B cell (primary cell): ENCODE measurements at regions not wholly inside any gene's neighbourhood (a gene's known extent, or its start where the extent isn't known, plus 50 kb on each side); places are given as distances from the start of the nearest gene placed in this dataset.
A peak's percentile ranks its signal among the peaks of the same experiment; 100 is the strongest.
"Not testable (repeated sequence)": the region's sequence is repeated elsewhere in the genome, so short reads cannot be mapped to it uniquely, and the experiment has no call there.

Experiments used
- ATAC-seq: fragments of 200-7000 bp; cut with Tn5 transposase; one replicate; pipeline ENCODE4 v1.10.0; 2021; ENCODE audit warnings: low read depth, mild to moderate bottlenecking, moderate number of reproducible peaks, moderate library complexity
- CTCF ChIA-PET: fragments of 350-600 bp; sonication (Branson Sonifier 250); formaldehyde crosslinking; loops from one replicate; lab custom pipeline; 2021; ENCODE audit warnings: antibody characterized with exemption, inconsistent platforms; lab: Charles Lee
- POLR2A ChIA-PET: fragments of 350-600 bp; sonication (Branson Sonifier 250); formaldehyde crosslinking; loops from one replicate; lab custom pipeline; 2021; ENCODE audit warnings: antibody characterized with exemption; lab: Charles Lee
- DNase-seq: peaks from one replicate; pipeline ENCODE4 v3.0.0; 2013
- H2AFZ ChIP-seq: 2 replicates; pipeline ENCODE4 v1.6.1; 2012; ENCODE audit warnings: mild to moderate bottlenecking, low read depth, low read length; ENCODE audit not compliant: insufficient read depth, poor library complexity, severe bottlenecking
- H3K27ac ChIP-seq, 2 donors: 1 replicate in 1 of 2; 2 replicates in 1 of 2; pipeline ENCODE4 v1.5.1; 2012 to 2013; ENCODE audit warnings: low read length in 2 of 2, mild to moderate bottlenecking in 2 of 2, moderate library complexity in 1 of 2
- H3K27me3 ChIP-seq, 4 experiments: fragments of 200-600 bp in 1 of 4; sonication (generic) in 1 of 4; replicated peaks in 1 of 4; 1 replicate in 2 of 4; 2 replicates in 2 of 4; pipeline versions ENCODE4 v1.6.1 to v1.7.0; 2013 to 2016; ENCODE audit warnings: low read length in 3 of 4, mild to moderate bottlenecking in 2 of 4, mixed read lengths in 1 of 4, moderate library complexity in 1 of 4; ENCODE audit not compliant: insufficient read depth in 4 of 4, control insufficient read depth in 3 of 4; ENCODE audit errors: control extremely low read depth in 1 of 4
- H3K36me3 ChIP-seq, 2 experiments: replicated peaks in 1 of 2; 1 replicate in 1 of 2; 2 replicates in 1 of 2; pipeline versions ENCODE4 v1.6.1 to v1.7.1; 2013; ENCODE audit warnings: low read length in 1 of 2; ENCODE audit not compliant: insufficient read depth in 2 of 2, control insufficient read depth in 1 of 2; ENCODE audit errors: control extremely low read depth in 1 of 2, extremely low read depth in 1 of 2
- H3K4me1 ChIP-seq, 2 donors: fragments of 200-600 bp in 1 of 2; sonication (generic) in 1 of 2; 1 replicate in 1 of 2; 2 replicates in 1 of 2; pipeline versions ENCODE4 v1.5.1 to v1.6.1; 2013 to 2017; ENCODE audit warnings: low read length in 2 of 2; ENCODE audit not compliant: control insufficient read depth in 2 of 2, insufficient read depth in 2 of 2
- H3K4me2 ChIP-seq: replicated peaks from 2 replicates; pipeline ENCODE3; 2012; ENCODE audit warnings: mild to moderate bottlenecking, low read depth, low read length; ENCODE audit not compliant: poor library complexity, severe bottlenecking
- H3K4me3 ChIP-seq, 5 experiments: fragments of 200-600 bp in 1 of 5; sonication (generic) in 1 of 5; 1 replicate in 3 of 5; 2 replicates in 2 of 5; pipeline versions ENCODE4 v1.5.1 to v1.7.0; 2011 to 2016; ENCODE audit warnings: low read length in 4 of 5, mild to moderate bottlenecking in 4 of 5, low read depth in 2 of 5, control low read depth in 1 of 5, moderate library complexity in 1 of 5; ENCODE audit not compliant: insufficient read depth in 1 of 5; ENCODE audit errors: control extremely low read depth in 1 of 5, extremely low read depth in 1 of 5
- H3K79me2 ChIP-seq: fragments of 200-600 bp; sonication (generic); one replicate; pipeline ENCODE4 v1.6.0; 2016; ENCODE audit warnings: low read length; ENCODE audit not compliant: control insufficient read depth, insufficient read depth
- H3K9ac ChIP-seq: fragments of 200-600 bp; sonication (generic); 2 replicates; pipeline ENCODE4 v1.6.1; 2017; ENCODE audit warnings: mild to moderate bottlenecking, low read length, moderate library complexity
- H3K9me3 ChIP-seq, 3 donors: one replicate each; pipeline versions ENCODE4 v1.6.1 to v1.7.1; 2013; ENCODE audit warnings: low read length in 2 of 3; ENCODE audit not compliant: control insufficient read depth in 2 of 3, insufficient read depth in 1 of 3; ENCODE audit errors: control extremely low read depth in 1 of 3
- H4K20me1 ChIP-seq: 2 replicates; pipeline ENCODE4 v1.6.0; 2012; ENCODE audit warnings: mild to moderate bottlenecking, low read length; ENCODE audit not compliant: insufficient read depth, control insufficient read depth, poor library complexity, severe bottlenecking
- H3K27ac Mint-ChIP-seq: one replicate; pipeline ENCODE4 v1.8.0; 2021; ENCODE audit warnings: mixed read lengths
- H3K27me3 Mint-ChIP-seq: one replicate; pipeline ENCODE4 v1.8.0; 2021; ENCODE audit warnings: mixed read lengths
- H3K4me1 Mint-ChIP-seq: one replicate; pipeline ENCODE4 v1.8.0; 2021; ENCODE audit warnings: mixed read lengths
- H3K4me3 Mint-ChIP-seq: one replicate; pipeline ENCODE4 v1.8.0; 2021; ENCODE audit warnings: mixed read lengths
- H3K9me3 Mint-ChIP-seq: one replicate; pipeline ENCODE4 v1.8.0; 2022; ENCODE audit warnings: mixed read lengths; ENCODE audit not compliant: insufficient read depth
- EZH2 ChIP-seq: IDR thresholded peaks from 2 replicates; pipeline ENCODE4 v1.6.1; 2012; ENCODE audit warnings: borderline replicate concordance, low read depth, mild to moderate bottlenecking, moderate library complexity, low read length; ENCODE audit not compliant: insufficient read depth, poor library complexity, severe bottlenecking
- WGBS: methylation state at CpG from one replicate; pipeline ENCODE4 v1.1.5; 2013; ENCODE audit warnings: missing lambda C conversion rate; ENCODE audit not compliant: insufficient coverage; 5-methylcytosine and 5-hydroxymethylcytosine counted together
- intact Hi-C: fragments of 100-400 bp; cut with micrococcal nuclease; formaldehyde crosslinking; loops from one replicate; pipeline ENCODE4 v1.10.0; 2022
- TF ChIP-seq, protein P1 (sequence below): fragments of 200-600 bp; IDR thresholded peaks from one replicate; pipeline ENCODE4 v1.8.0; 2022; ENCODE audit warnings: antibody characterized with exemption, mild to moderate bottlenecking

DNA sequence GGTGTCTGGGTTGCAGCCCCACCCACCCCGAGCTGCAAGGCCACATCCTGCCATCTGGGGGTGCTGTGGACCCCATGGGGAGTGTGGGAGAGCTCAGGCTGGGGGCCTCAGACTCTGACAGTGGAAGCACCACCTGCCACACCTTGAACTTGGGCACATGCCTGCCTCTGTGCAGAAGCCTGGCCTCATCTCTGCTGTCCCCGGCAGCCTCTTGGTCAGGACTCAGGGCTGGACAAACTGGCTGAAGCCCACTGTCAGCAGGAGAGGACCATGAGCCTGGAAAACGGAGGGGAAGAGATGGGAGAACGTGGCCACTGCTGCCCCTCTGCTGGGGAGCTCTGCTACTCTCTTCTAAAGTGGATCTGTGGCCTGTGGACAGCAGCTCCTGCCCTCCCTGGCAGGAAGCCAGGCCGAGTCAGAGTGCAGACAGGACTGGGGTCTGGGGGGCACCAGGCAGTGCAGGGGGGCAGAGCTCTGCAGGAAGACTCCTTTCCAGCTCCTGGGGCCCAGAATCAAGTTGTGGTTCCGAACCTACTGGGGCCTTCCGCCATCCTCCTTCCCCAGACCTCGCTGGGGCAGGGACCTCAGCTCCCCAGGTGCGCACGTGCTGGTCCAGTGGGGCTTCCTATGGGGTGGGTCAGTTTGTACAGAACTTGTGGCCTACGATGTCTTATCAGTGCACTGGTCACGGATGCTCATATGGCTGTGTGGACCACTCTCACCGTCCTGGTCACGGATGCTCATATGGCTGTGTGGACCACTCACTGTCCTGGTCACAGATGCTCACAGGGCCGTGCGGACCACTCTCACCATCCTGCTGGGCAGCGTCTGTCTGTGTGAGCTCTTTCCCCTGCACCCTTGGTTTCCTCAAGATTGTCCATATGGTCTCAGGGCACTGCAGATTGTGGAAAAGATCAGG is 207.7 kb downstream of the LAT start:
- H3K27ac ChIP-seq: no peak overlapping the region
- H3K36me3 ChIP-seq: no peaks in the 10 kb centered on the region
- Mint-ChIP-seq H3K9me3 (no peaks in the 10 kb centered on the region), H3K4me3 (no peak overlapping the region), H3K27ac (no peak overlapping the region), H3K4me1 (no peaks in the 10 kb centered on the region), H3K27me3 (no peaks in the 10 kb centered on the region)
- H3K9ac ChIP-seq: no peak overlapping the region
- intact Hi-C loops: no loop called here
- DNase-seq (no peak), ATAC-seq (no peak)
- WGBS: 94% methylated on average over 13 of the region's 17 CpGs
- no peaks in the 10 kb centered on the region for H3K27me3 ChIP-seq
- H4K20me1 ChIP-seq: no peaks in the 10 kb centered on the region
- no peak overlapping the region for H3K4me3 ChIP-seq
- no peak overlapping the region for H2AFZ ChIP-seq
- H3K4me2 ChIP-seq: no peak overlapping the region
- no peak for TF ChIP-seq EZH2
- TF ChIP-seq, protein P1, sequence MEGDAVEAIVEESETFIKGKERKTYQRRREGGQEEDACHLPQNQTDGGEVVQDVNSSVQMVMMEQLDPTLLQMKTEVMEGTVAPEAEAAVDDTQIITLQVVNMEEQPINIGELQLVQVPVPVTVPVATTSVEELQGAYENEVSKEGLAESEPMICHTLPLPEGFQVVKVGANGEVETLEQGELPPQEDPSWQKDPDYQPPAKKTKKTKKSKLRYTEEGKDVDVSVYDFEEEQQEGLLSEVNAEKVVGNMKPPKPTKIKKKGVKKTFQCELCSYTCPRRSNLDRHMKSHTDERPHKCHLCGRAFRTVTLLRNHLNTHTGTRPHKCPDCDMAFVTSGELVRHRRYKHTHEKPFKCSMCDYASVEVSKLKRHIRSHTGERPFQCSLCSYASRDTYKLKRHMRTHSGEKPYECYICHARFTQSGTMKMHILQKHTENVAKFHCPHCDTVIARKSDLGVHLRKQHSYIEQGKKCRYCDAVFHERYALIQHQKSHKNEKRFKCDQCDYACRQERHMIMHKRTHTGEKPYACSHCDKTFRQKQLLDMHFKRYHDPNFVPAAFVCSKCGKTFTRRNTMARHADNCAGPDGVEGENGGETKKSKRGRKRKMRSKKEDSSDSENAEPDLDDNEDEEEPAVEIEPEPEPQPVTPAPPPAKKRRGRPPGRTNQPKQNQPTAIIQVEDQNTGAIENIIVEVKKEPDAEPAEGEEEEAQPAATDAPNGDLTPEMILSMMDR: peak; percentile 18
- POLR2A ChIA-PET: interaction anchor here (0.7 kb wide), 1 partner anchor 164 kb away, joined by 3 read pairs; no protein-coding TSS in a partner anchor
- no peaks in the 10 kb centered on the region for H3K9me3 ChIP-seq
- CTCF ChIA-PET: no interaction called here
- H3K4me1 ChIP-seq: no peaks in the 10 kb centered on the region
- H3K79me2 ChIP-seq: no peaks in the 10 kb centered on the region

DNA sequence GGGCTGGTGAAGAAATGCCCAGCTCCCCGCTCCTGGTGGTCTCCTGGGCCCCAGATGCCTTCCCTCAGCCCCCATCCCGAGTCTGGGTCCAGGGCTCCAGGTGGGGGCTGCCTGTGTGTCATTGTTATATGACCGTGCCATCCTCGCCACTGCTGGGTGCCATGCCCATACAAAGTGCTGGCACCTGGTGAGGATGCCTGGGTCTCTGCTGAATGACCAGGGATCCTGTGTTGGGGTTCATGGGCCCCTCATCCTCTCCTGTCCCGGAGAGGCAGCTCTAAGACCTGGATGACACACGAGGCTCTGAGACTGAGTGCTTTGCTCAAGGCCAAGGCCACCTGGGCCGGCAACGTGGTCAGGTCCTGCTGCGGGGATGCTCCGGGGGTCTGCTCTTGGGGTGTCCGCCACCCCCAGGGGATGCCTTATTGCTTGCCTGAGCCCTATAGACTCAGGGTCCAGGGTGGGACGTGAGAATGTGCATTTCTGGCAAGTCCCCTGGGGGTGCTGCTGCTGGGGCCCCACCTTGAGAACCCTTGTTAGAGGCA is 206.9 kb downstream of the LAT start:
- WGBS: 97% methylated on average over 9 of the region's 12 CpGs

DNA sequence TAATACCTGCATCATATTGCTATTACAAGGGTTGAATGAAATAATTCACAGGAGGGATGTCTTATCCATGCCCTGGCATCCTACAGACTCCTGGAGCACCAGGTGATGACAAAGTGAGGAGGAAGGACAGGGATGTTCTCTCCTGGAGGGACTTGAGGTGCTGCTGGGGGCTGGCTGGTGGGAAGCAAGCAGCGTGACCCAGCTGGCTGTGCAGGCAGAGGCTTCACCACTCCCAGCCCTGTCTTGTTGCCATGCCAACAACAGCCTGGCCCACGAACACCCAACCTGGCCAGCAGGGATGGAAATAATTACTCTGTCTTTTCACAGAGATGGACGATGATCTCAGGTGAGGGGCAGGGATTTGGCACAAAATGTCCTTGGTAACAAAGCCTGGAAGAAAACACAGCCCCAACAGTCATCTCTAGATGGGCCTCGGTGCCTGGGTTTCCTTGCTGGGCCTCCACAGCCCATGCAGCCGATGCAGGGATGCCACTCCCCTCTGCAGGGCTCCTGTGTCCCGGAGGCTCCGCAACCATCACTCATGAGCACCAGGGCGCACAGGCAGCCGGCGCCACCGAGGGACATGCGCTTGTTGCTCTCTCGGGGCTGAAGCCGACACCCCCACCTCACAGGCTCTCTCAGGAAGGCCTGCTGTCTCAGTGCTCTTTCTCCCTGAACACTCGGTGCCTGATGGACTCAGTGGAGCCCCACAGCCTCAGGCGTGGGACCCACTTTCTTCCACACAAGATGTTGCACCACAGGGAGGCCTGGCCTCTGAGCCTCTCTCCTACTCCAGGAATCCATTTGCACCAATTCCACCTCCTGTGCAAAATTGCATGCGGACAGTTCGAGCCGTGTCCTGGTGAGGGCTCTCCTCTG is 205.9 kb downstream of the LAT start:
- not testable (repeated sequence) for H3K4me3 Mint-ChIP-seq

More for the DNA sequence above, 206.9 kb downstream of the LAT start:
- H3K9me3 ChIP-seq, CTCF ChIA-PET, H3K4me3 ChIP-seq, ATAC-seq, H3K79me2 ChIP-seq, H3K27ac ChIP-seq, H3K27me3 ChIP-seq, H4K20me1 ChIP-seq, H3K9me3 Mint-ChIP-seq, H3K27me3 Mint-ChIP-seq, H2AFZ ChIP-seq, H3K4me3 Mint-ChIP-seq, H3K4me1 Mint-ChIP-seq, H3K36me3 ChIP-seq, DNase-seq, H3K4me1 ChIP-seq, H3K27ac Mint-ChIP-seq, H3K9ac ChIP-seq, H3K4me2 ChIP-seq, intact Hi-C loops: not testable (repeated sequence)
- POLR2A ChIA-PET: interaction anchor here (0.7 kb wide), 1 partner anchor 165 kb away, joined by 3 read pairs; no protein-coding TSS in a partner anchor

More for the DNA sequence above, 205.9 kb downstream of the LAT start:
- H3K4me2 ChIP-seq, H3K4me1 Mint-ChIP-seq, H3K9me3 Mint-ChIP-seq, H2AFZ ChIP-seq, CTCF ChIA-PET, H3K27ac Mint-ChIP-seq, H3K36me3 ChIP-seq, POLR2A ChIA-PET, H3K27ac ChIP-seq, H3K9ac ChIP-seq, H3K79me2 ChIP-seq, H4K20me1 ChIP-seq, intact Hi-C loops, ATAC-seq, DNase-seq, H3K4me3 ChIP-seq, H3K4me1 ChIP-seq, H3K27me3 ChIP-seq, H3K27me3 Mint-ChIP-seq, H3K9me3 ChIP-seq: not testable (repeated sequence)
- WGBS: 93% methylated on average over 3 of the region's 19 CpGs
